Panc1 (cell line): ENCODE measurements at regions not wholly inside any gene's neighbourhood (a gene's known extent, or its start where the extent isn't known, plus 50 kb on each side); places are given as distances from the start of the nearest gene placed in this dataset.

Experiments used
- ATAC-seq: fragments of 200-7000 bp; cut with Tn5 transposase; 2 replicates; pipeline ENCODE4 v1.9.1; 2020; ENCODE audit warnings: mild to moderate bottlenecking, moderate library complexity
- BruUV-seq: library from RNA; stranded (reverse); fragments of 400-500 nt; replicated peaks from 2 replicates; lab custom pipeline; 2021; lab: Mats Ljungman, UMichigan
- CTCF ChIA-PET: fragments of 300-600 bp; sonication (Branson Sonifier 250); formaldehyde crosslinking; loops from one replicate; lab custom pipeline; 2022; ENCODE audit warnings: antibody characterized with exemption; lab: Charles Lee
- POLR2A ChIA-PET: fragments of 300-600 bp; sonication (Branson Sonifier 250); formaldehyde crosslinking; loops from one replicate; lab custom pipeline; 2022; ENCODE audit warnings: antibody characterized with exemption; lab: Charles Lee
- DNase-seq: peaks from one replicate; pipeline ENCODE4 v3.0.0-alpha.2; 2010; ENCODE audit warnings: low read depth, low spot score
- H3K27ac ChIP-seq: 2 replicates; pipeline ENCODE4 v1.5.1; 2011; ENCODE audit warnings: mild to moderate bottlenecking, low read length, inconsistent platforms
- H3K27me3 ChIP-seq: fragments of 200-500 bp; sonication (Bioruptor generic); 2 replicates; pipeline ENCODE4 v1.6.0; 2014; ENCODE audit warnings: low read length, inconsistent platforms; ENCODE audit not compliant: control insufficient read depth, insufficient read depth
- H3K36me3 ChIP-seq: fragments of 200-500 bp; sonication (Bioruptor generic); 2 replicates; pipeline ENCODE4 v1.5.1; 2014; ENCODE audit warnings: inconsistent platforms, mild to moderate bottlenecking, low read length, moderate library complexity; ENCODE audit not compliant: control insufficient read depth, insufficient read depth
- H3K4me1 ChIP-seq: 2 replicates; pipeline ENCODE4 v1.5.1; 2011; ENCODE audit warnings: inconsistent platforms, mild to moderate bottlenecking, low read length, moderate library complexity; ENCODE audit not compliant: control insufficient read depth, insufficient read depth
- H3K4me3 ChIP-seq, 2 experiments: 2 replicates each; pipeline ENCODE4 v1.5.1; 2011 to 2012; ENCODE audit warnings: low read depth in 2 of 2, low read length in 2 of 2, mild to moderate bottlenecking in 2 of 2, inconsistent platforms in 1 of 2, moderate library complexity in 1 of 2
- H3K9me3 ChIP-seq: fragments of 200-500 bp; sonication (Bioruptor generic); 2 replicates; pipeline ENCODE4 v1.5.1; 2014; ENCODE audit warnings: low read depth, mild to moderate bottlenecking, inconsistent platforms, low read length, moderate library complexity; ENCODE audit not compliant: control insufficient read depth, insufficient read depth
- CTCF ChIP-seq: fragments of 450-650 bp; IDR thresholded peaks from 2 replicates; pipeline ENCODE4 v1.5.1; 2017; ENCODE audit warnings: mild to moderate bottlenecking
- POLR2AphosphoS5 ChIP-seq: IDR thresholded peaks from 2 replicates; pipeline ENCODE4 v1.6.1; 2012; ENCODE audit warnings: mild to moderate bottlenecking, low read depth, low read length, moderate library complexity
- REST ChIP-seq, 2 experiments: IDR thresholded peaks; 2 replicates each; pipeline ENCODE4 v1.6.1; 2011 to 2012; ENCODE audit warnings: low read depth in 2 of 2, control low read depth in 1 of 2, low read length in 1 of 2, mild to moderate bottlenecking in 1 of 2, moderate library complexity in 1 of 2; ENCODE audit not compliant: insufficient read depth in 1 of 2
- SIN3A ChIP-seq: IDR thresholded peaks from 2 replicates; pipeline ENCODE4 v1.6.1; 2012; ENCODE audit warnings: low read depth, mild to moderate bottlenecking, low read length, moderate library complexity, borderline replicate concordance; ENCODE audit not compliant: insufficient read depth
- TCF7L2 ChIP-seq: IDR thresholded peaks from 2 replicates; pipeline ENCODE4 v1.6.1; 2011; ENCODE audit warnings: mild to moderate bottlenecking, low read depth, low read length, inconsistent platforms
- in situ Hi-C: cut with HindIII; loops from 2 replicates; pipeline ENCODE4 v1.10.0; 2016; ENCODE audit warnings: low sequenced_read_pairs, low pct_unique_long_range_greater_than_20kb
- intact Hi-C: fragments of 100-400 bp; cut with micrococcal nuclease; formaldehyde crosslinking; loops from one replicate; pipeline ENCODE4 v1.10.0; 2022; ENCODE audit not compliant: unreplicated experiment

- Histone ChIP-seq H3K4me1 (no peaks in the 10 kb centered on the region), H3K9me3 (no peaks in the 10 kb centered on the region), H3K4me3 (no peak overlapping the region), H3K27ac (no peak overlapping the region), H3K27me3 (no peaks in the 10 kb centered on the region), H3K36me3 (no peaks in the 10 kb centered on the region)
- POLR2A ChIA-PET = no interaction called here
- CTCF ChIA-PET = no interaction called here
- TF ChIP-seq TCF7L2 = no peak
- no peak for TF ChIP-seq CTCF
- no peak for TF ChIP-seq POLR2AphosphoS5
- no peak for TF ChIP-seq REST (IDR thresholded peaks at IDR 0.05; ENCODE audit: insufficient read depth in 1 of 2, low read depth in 2 of 2, low read length in 1 of 2)
- TF ChIP-seq SIN3A = no peak
- ATAC-seq (no peak), DNase-seq (no peak)
- no TSS peak for BruUV-seq
- intact Hi-C loops = no loop called here
- in situ Hi-C loops = no loop called here
These were observed 81.2 kb downstream of the CYB561 start for GRCh38 chr17:63364944-63365343.

DNA sequence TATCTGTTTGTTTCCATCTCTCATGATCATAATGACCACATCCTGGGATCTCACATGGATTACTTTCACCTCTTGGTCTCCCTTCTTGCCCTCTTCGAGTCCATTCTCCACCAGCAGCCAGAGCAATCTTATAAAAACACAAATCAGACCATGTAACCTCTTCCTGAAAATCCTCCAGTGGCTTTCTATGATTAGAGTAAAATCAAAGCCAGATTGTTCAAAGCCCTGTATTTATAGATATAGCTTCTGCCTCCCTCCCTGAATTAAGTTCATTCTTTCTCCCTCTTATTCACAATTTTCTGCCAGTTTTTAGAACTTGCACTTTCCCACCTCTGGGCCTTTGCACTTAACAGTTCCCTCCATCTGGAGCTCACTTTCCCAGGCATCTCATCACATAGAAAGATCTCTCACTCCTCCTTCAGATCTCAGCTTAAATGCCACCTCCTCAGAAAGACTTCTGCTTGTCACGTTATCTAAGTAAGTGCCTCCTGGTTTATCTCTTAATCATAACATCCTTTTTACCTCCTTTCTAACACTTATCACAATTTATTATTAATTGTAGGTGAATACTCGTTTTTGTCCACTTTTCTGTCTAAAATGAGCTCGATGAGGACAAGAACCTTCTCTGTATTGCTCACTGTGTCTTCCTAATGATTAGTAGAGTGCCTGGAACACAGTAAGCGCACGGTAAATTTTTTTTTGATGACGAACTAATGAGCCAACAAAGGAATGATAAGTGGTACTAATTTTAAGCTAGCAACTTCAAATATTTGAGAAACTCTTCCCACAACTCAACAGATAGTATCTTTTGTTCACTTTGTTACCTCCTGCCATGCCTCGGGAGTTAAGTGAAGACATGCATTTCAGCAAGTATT is 80.5 kb downstream of the CYB561 start:
- TF ChIP-seq CTCF (no peak), SIN3A (no peak), POLR2AphosphoS5 (no peak), TCF7L2 (no peak), REST (IDR thresholded peaks at IDR 0.05; ENCODE audit: insufficient read depth in 1 of 2, low read depth in 2 of 2, low read length in 1 of 2) (no peak)
- BruUV-seq = no TSS peak
- DNase-seq (no peak), ATAC-seq (no peak)
- intact Hi-C loops (no loop called here), in situ Hi-C loops (no loop called here)
- Histone ChIP-seq H3K4me3 (no peak overlapping the region), H3K27me3 (no peaks in the 10 kb centered on the region), H3K36me3 (no peaks in the 10 kb centered on the region), H3K4me1 (no peaks in the 10 kb centered on the region), H3K27ac (no peak overlapping the region), H3K9me3 (no peaks in the 10 kb centered on the region)
- CTCF ChIA-PET = no interaction called here
- POLR2A ChIA-PET = interaction anchor here (0.5 kb wide), 1 partner anchor 44 kb away, joined by 5 read pairs; no protein-coding TSS in a partner anchor
